Hematopoietic multipotent progenitor cell treated with erythropoietin and hydrocortisone succinate and interleukin-3 and kit ligand, for 8 days (in vitro differentiated cells): ENCODE measurements at regions not wholly inside any gene's neighbourhood (a gene's known extent, or its start where the extent isn't known, plus 50 kb on each side); places are given as distances from the start of the nearest gene placed in this dataset.

Experiments used
- DNase-seq: peaks from one replicate; pipeline ENCODE4 v3.0.0-alpha.2; 2015

DNA sequence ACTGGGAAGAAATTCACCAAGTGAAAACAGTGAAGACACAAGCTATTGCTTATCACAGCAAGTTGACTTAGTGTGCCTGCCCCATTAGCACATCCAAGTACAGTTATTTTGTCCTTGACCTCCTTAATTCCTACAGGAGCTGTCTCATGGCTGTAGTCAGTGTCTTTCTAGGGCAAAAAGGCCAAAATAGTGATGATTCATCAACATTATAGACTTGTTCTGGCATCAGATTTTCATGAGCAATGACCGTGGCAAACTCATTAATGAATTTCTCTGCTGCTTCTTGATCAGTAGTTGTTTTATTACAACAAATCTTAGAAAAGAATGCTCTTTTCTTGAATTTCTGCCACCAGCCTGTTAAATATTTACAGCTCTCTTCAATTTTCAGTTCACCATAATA lies 1169.3 kb upstream of the DDX18 start:
- no peak for DNase-seq

DNA sequence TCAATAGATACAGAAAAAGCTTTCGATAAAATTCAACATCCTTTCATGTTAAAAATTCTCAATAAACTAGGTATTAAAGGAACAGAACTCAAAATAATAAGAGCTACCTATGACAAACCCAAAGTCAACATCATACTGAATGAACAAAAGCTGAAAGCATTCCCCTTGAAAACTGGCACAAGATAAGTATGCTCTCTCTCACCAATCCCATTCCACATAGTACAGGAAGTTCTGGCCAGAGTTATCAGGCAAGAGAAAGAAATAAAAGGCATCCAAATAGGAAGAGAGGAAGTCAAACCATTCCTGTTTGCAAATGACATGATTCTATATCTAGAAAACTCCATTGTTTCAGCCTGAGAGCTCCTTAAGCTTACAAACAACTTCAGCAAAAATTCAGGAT lies 1145.8 kb upstream of the DDX18 start:
- DNase-seq, result no peak

DNA sequence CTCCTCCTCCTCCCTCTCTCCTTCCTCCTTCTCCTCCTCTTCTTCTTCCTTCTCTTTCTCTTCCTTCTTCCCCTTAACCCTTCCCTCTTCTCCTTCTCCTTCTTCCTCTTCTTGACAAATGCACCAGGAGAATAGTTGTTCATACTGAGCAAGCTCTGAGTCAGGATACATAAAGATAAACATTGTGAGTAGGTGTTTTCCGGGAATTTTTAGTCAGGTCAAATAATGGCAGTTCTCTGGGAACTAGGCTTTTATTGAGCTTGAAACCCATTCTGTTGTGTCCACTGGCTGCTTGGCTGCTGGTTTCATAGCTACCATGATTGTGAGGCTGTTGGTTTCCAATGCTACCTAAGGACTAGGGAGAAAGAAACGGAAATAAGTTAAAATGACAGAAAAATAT lies 1144.7 kb upstream of the DDX18 start:
- no peak for DNase-seq

DNA sequence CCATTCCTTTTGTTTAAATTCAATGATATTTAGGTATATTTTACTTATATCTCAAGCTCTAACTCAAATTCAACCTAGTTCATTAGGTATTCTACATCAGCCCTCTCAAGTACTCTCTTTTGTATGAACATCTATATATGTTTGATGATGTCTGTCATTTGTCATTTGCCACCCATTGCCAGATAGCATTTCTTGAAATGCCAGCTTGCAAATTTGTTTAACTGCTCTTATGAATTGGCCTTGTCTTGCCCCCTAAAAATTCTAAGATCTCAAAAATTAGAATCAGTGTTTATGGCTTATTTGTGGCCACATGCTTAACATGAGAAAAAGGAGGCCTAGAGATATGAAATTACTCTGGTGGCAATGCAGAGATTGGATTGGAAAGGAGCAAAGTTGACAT lies 1140.3 kb upstream of the DDX18 start:
- no peak for DNase-seq

DNA sequence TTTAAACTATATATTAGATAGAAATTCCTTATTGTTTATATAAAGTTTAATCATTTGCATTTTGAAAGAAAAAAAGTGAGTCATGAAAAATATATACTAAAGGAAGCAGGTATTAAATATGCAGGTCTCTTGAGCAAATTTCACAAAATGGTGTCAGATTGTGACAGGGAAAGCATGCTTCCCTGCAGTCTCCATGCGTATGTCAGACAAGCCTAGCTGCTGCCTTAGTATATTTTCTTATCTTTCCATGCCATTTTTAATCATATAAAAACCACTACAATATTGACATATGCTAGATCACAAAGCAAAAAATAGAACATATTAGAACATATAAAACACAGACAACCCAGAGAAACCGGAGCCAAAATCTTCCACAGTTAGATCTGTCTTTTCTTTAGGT lies 1137.7 kb upstream of the DDX18 start:
- no peak for DNase-seq

DNA sequence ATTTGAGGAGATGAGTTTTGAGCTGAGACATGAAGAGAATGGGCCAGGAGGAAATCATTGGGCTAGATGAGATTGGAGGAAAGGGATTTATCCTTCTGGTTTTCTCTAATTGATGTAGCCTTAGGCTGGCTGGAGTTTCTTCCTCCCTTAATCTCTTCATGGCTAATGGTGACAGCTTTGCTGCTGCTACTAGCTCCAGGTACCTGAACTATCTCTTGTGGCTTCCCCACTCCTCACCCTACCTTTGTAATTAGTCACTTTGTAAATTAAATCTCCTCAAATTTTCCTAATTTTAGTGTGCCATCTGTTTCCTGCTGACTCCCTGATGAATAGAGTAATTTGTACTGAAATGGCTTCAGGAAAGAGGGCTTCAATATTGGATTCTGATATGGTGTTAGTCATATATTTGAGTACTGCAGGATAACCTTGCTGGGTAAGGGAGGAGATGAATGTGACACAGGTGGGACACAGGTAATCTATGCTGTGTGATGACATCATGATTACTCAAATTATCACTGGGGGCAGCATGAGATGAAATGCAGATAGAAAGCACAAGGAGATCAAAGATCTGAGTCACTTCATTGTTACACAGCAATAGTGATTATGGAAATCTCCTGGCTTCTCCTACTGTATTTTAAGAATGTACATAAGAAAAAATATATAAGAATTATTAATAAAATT lies 1134.1 kb upstream of the DDX18 start:
- no peak for DNase-seq

DNA sequence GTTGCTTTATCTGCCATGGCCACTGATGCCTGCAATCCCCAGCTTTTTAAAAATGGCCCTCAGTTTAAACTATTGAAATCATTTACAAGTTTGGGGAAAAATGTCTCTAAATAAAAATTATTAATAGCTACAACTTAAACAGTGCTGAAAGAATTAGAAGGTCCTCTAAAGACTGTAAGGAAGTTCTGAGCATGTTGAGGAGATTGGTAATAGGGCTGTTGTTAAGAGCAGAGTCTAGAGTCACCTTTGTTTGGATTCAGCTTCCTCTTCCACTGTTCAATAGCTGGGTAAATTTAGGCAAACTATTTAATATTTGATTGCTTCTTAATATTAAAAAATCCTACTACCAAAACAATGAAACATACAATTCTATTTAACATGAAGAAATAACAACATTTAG lies 1127.1 kb upstream of the DDX18 start:
- DNase-seq, result no peak

DNA sequence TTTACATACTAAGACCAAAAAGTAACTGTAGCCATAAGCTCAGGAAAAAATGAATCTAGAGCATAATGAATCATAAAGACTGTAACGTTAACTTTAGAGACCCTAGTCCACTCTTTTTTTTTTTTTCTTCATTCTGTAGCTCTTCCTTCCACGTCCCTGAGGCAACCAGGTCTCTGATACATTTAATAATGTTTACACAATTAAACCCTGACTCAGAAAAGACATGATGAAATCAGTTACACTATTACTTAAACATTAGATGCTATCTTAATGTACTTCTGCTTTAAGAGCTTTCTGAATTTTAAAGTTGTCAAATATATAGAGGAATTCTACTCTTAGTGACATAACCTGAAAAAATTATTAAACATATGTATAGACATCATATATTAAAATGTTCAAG lies 1121.5 kb upstream of the DDX18 start:
- no peak for DNase-seq

DNA sequence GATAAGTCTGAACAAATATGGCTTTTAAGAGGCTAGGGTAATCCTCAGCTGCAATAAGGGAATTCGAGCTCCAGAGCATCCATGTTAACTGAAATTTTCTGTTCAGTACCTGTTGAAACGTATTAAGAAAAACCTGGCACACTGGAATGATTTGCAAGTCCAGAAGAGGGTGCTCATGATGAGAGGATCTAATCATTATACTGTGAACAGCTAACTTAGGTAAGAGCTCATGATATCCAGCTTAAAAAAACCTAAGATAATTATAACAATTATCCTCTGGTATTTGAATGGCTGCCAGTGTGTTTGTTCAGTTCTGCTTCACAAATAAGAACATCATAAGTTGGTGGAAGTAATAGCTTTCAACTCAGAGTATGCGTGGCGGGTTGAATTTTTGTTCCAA lies 1118.3 kb upstream of the DDX18 start:
- no peak for DNase-seq

DNA sequence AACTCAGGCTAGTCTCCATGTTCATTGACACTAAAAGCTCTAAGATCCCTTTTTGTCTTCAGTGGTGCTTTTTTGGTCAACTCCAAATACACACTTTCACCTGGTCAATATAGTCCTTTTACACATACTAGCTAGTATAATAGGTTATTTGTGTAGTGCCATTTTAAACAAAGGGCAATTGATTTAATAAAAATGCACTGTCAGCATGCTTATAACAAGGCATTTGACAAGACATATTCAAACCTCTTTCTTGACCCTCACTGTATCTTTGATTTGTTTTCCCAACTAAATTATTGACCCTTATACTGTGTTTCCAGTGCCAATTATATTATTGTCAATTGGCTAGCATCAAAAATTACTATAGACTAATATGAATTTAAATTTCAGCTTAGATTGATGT lies 1117.6 kb upstream of the DDX18 start:
- no peak for DNase-seq

DNA sequence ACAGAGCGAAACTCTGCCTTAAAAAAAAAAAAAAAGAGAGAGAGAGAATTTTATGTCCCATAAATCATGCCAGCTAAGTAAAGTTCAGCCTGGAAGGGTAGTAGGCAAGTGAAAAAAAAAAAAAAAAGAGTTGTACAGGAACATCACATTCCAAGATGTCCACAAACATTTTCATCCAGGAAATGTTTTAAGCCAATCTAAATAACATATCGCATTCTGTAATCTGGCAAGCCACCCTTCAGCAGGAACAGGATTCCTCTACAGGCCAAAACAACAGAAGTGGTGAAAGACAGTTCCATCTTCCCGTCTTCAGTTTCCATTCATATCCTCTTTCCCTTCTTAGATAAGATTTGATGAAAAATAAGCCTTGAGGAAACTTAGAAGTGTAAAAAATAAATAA lies 1108.1 kb upstream of the DDX18 start:
- no peak for DNase-seq

DNA sequence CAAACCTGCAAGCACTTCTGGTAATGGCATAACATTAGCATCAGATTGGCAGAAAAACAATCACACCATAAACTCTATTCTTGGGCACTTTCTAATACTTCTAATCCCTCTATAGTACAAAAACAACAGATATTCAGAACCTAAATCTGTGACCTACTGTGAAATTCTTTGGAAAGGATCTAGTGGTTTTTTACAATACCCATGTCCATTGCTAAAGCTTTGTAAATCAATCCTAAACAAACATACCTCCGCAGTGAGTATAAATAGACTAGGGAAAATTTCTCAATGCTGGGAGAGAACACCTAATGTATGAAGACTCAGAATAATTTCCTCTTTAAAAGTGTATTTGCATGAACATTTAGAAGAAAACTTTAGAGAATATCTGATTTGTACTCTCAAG lies 1098.5 kb upstream of the DDX18 start:
- no peak for DNase-seq

DNA sequence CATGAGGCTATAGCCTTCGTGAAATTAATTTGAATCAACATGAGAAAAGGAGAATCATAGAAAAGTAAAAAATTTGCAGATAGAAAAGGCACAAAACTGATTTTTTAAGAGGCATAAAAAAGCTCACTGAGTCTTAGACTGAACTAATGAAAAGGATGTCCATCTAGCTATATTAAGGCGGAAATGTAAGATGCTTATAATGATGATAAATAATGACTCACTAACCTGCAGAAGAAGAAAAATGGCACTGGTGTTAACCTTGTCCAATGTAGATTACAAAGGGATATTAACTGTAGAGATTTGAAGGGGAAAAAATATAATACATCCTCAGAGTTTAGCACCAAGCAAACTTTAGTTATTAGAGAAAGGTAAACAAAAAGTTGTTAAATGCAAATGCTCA lies 1098.0 kb upstream of the DDX18 start:
- no peak for DNase-seq

DNA sequence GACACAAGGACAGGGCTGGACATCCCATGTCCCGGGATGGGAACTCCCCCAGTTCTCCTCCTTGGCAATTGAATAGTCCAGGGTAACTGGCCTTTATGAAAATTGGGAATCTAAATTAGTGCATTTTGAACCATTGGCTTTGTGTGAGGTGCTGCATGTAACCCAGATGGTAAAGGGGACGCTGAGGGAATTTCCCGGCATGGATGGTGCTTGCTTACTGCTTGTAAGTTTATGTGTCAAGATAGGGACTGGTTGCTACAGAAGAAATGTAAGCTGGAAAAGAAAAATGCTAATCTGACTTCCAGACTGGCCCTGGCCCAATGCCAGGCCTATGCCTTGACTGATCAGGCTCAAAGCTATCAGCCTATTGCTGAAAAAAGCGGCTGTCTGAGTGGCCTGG lies 1096.7 kb upstream of the DDX18 start:
- no peak for DNase-seq

DNA sequence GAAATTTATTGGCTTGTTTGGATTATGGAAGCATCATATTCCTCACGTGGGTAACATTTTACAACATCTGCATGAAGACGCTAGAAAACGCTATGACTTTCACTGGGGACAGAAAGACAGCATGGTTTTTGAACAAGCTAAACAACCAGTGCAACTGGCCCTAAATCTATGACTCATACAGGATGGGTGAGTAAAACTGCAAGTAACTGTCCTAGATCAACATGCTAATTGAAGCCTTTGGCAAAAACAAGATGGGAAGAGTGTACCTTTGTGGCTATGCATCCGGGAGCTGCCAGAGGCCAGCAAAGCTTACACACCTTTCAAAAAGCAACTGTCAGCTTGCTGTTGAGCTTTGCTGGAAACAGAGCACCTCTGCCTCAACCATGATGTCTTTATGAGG lies 1096.0 kb upstream of the DDX18 start:
- no peak for DNase-seq

DNA sequence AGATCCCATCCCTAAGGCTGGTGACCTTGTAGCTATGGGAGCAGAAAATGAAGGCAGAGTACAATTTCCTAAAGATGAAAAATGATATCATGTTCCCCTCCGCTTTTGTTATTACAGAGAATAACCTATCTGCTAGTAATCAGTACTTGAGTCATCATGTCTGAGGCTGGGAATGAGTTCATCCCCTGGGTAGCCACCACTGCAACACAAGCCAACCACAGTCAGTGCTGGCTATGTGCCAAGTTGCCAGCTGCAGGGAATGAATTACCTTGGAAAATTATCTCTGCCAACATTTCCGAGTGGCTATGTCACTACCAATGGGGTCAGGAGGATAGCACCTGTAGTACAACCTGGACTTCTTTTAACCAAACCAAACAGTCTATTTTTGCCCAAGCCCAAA lies 1094.7 kb upstream of the DDX18 start:
- DNase-seq, result no peak

DNA sequence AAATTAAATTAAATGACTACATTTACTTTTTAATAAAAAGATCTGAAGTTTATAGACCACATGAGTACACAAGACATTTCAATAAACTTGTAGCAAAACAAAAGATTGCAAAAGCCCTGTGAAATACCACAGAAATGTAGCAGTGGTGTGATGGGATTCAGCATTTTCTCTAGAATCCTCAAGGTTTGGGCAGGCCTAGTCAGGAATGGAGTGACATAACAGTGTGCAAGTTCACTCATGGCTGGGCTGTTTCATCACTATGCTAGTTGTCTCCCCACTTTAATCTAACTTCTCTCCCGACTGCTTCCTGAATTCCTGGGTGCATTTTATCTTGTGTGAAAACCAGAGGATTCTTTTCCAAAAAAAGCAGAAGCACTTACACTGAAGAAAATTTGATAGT lies 1089.9 kb upstream of the DDX18 start:
- DNase-seq, result no peak

DNA sequence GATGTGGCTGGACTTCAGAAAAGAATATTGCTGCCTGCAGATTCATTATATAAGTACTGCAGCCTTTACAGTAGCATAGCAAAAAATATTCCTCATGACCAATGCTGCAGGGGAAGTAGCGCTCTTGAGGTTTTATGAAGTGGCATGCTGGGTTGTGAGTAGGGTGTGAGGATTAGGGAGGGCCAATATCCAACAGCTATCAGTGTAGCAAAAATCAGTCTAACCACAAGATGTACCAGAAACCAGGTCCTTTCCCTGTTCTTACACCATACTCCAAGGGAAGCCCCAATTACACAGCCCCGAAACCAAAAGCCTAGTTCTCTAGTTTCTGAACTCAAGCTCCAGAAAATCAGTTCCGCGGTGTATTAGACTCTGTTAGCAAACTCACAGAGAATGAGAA lies 1082.2 kb upstream of the DDX18 start:
- DNase-seq, result no peak

DNA sequence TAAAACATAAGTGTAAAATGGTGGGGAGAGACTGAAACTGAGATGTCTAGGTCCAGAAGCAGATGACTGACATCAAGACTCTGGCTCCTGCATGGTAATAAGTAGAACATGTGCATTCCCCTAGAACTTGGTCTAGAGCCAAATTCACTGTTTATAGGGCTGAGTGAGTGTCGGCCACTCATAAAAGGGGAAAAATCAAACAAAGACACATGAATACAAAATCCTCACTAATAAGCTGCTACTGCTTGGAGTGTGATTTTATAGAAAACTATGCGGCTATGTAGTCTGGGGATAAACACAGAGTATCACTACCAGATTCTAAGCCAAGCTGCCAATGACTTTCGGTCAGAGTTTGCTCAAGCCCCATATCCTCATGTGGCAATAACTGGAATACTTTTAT lies 1080.8 kb upstream of the DDX18 start:
- no peak for DNase-seq

DNA sequence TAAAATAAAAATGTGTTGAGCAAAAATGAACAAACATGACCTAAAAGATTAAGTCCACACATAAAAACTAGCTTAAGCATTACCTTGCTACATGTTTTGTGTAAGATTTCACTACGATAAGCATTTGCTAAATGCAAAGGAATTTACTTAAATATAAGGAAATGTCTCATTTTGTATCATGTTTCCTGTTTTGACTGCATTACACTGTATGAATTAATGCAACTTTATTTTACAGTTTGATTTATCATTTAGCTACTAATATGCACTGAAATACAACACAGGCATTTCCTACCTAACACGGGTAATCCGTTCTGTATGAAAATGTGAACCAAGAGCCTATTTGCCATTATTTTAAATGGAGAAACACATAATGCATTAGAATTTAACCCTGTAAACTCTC lies 1076.5 kb upstream of the DDX18 start:
- DNase-seq, result no peak

DNA sequence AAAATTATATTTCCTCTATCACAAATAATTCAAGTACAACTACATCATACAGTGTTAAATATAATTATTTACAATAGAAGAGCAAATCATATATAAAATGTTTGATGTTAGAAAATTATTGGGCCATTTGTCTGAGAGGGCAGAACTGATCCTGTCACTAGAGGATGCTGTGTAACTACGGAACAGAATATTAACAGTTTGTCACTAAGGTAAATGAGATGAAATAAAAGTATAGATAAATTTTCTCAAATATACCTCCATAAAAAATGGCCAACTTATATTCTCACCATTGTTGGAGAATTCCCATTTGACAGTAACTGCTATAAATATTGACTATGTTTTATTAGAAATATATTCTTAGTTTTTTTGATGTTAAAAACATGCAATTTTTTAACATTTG lies 1067.4 kb upstream of the DDX18 start:
- DNase-seq, result no peak

DNA sequence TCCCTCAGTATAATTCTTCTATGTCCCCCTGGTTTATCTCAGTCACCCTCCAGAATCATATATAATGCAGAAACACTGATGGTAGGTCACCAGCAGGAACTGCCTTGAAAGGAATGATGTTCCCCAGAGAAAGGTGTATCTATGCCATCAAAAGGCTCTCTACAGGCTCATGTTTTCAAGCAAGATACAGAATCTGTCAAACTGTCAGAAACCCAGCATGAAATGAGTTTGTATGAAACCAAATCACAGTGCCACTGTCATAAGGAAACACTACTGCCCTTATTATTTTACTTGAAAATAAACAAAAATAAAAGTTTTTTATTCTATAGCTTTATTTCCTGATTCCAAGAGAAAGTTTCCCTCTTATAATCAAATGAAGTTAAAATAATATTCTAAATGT lies 1064.5 kb upstream of the DDX18 start:
- no peak for DNase-seq

DNA sequence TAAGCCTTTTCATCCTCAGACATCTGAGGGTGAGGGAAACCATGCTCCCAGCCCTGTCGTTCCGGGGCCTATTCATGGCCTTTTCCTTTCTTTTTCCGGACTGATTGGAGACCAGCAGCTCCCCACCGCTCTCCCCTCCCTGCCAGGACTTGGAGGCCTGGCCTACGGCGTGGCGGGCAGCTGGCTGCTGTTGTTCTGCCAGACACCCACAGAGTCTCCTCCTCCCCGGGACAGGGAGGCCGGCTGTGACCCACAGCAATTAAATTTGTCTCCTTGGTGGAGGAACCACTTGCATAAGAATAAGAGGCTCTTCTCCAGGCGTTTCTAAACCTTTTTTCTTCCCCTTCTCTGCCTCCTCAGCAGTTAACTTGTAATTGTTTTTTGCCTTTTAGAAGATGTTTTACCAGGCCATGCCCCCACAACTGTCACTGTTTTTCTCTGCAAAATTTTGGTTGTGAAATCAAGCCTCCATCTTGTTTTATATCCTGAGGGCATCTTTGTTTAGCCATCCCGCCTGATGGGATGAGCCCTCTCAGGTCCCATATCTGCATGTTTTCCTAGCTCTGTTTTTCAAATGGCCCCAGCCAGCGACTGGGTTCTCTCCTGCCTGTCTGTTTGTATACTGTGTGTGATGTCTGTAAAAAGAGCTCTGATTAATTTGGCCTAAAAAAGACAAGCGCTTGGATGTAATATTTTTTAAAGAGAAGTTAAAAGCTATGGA lies 1060.0 kb upstream of the DDX18 start:
- DNase-seq, result no peak

DNA sequence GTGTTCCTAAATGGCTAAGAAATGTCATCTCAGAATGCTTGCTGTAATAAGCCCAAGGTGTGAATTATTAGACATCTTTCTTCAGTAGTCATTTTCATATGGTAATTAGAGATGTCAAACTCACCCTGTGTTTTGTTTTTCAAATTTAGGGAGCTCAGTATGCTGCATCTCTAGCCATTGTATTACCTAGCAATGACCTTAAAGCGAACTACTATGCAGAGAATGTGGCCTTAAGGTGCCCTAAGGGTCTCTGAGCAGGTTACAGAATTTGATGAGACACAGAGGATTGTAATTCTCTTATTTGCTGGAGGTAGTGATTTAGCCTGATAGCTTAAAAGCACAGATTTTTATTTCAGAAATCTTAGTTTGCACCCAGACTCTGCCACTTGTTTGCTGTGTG lies 1052.6 kb upstream of the DDX18 start:
- no peak for DNase-seq

DNA sequence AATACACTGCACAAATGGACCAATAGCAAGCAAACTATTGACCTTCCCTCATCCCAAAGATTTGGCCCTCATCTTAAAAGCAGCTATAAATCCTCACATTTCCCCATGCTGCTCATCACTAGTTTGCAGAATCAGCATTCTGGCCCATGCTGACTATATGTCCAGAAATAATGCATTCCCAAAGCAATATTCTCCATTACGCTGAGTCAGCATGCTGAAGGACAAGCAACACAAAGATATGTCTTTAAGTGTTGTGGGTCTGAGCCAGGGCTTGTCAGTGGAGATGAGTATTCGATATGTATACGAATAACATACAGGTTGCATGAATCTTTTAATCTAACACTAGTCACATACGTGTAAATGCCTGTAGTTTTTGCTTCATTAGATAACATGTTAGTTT lies 1045.0 kb upstream of the DDX18 start:
- DNase-seq, result no peak
